GM21528 (cell line): ENCODE measurements at regions not wholly inside any gene's neighbourhood (a gene's known extent, or its start where the extent isn't known, plus 50 kb on each side); places are given as distances from the start of the nearest gene placed in this dataset.

Experiments used
- ATAC-seq: cut with Tn5 transposase; IDR thresholded peaks from one replicate; pipeline ENCODE4 v1.9.1; 2021; ENCODE audit warnings: mild to moderate bottlenecking, moderate library complexity; ENCODE audit not compliant: unreplicated experiment, low FRiP score

DNA sequence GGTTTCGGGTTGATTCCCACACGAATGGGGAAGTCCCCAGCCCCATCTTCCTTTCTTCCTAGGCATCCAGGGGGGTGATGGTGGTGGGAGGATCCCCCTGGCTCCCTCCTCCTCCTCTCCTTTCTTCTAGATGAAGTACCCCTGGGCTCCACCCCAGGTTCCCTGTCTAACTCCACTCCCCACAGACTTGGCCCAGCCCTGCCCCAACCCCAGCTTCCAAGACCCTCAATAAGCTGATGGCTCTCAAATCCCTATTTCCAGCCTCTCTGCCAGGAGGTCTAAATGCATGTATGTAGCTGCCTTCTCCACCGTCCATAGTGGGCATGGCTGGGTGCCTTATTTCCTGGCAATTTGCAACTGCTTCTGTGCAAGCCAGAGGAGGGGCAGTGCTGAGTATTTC, 383.7 kb downstream of the BCL11B start:
- ATAC-seq = no peak

DNA sequence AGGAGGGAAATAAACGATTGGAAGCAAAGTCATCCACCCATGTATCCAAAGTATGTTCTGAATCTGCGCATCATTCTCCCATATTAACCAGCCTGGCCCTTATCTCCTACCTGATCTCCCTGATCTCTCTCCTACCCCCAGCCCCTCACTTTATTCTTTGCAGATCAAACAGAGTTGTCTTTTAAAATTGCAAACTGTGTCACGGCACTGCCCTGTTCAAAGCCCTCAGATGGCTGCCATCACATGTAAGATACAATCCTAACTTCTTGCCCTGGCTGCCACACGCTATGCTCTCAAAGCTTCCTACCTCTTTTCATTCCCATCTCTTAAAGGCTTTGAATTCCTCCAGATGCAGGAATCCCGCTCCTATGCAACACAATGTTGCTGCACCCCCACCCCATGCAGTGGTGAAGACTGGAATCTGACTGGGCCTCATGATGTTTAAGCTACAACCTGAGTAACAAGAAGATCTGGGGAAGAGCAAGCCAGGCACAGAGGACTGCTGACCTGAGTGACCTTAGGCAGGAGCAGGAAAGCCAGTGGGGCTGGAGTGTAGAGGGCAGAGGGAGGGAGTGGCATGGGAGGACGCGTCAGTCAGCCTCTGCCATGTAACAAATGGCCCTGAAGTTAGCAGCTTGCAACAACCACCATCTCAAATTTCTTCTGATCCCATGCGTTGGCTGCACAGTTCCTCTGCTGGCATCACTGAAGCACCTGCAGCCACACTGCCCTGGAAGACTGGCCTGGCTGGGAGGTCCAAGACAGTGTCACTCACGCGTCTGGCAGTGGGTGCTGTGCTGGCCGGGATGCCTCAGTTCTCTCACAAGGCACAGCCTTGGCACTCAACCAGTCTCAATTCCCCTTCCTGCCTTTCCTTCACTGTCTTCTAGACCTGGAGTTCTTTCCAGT, 382.8 kb downstream of the BCL11B start:
- no peak for ATAC-seq

DNA sequence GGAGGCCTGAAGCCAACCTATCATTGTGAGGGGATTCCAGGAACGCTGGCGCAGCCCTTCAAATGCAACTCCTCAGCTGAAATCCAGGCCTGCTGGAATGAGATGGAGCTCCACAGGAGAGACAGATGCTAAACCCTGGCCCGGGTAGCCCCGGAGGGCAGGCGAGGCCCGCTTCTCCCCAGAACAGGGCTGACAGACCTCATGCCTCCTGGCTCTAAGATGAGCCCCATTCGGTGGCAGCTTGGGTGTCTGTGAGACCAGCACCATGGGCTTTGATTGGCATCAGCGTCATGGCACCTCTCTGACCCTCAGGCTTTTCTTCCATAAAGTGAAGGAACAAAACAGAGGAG, 382.2 kb downstream of the BCL11B start:
- ATAC-seq = no peak

DNA sequence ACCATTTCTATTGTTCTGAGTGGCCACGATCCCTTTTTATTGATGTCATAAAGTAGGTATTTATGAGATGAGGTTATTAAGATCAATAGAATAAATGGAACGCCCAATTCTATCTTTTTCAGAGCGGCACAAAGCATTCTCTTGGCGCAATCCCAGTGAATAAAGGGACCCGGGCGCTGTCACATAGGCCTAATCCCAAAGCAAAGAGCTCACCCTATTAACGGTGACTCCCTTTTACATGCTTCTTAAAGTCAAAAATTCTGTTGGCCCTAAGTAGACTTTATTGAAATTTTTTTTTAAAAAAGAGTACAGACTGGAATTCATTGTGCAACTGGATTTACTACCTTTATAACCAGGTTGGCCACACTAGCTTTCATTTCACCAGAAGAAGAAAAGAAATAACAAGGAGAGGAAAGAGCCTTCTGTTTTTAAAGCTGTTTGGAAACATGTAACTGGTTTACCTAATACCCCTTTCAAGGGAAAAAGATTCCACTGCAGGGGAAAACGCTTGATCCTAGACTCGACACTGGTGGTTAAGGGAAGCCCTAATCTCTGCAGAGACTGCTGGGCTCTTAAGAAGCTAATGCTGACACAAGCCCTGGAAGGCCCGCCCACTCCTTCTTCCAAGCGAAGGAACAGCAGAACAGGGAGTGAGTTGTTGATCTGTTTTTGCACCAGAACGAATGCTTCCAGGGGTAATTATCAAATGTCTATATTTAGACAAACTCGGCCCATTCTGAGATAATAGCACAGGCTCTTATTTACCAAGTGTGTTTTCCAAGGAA, 381.2 kb downstream of the BCL11B start:
- ATAC-seq = no peak

DNA sequence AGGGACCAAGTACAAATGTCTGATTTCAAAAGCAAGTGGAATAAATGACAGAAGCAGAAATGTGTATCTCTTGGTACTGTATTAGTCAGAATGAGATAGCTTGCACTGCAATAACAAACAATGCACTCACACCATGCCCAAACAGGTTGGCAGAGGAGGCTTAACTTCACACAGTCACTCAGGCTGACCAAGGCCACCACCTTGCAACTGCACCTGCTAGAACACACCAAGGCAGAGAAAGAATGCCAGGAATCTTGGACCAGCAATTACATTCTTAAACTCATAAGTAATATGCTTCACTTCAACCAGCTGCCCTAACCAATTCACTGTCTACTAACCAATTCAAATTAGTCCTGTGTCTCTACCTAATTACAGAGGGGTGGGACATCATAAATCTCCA, 378.3 kb downstream of the BCL11B start:
- no peak for ATAC-seq

DNA sequence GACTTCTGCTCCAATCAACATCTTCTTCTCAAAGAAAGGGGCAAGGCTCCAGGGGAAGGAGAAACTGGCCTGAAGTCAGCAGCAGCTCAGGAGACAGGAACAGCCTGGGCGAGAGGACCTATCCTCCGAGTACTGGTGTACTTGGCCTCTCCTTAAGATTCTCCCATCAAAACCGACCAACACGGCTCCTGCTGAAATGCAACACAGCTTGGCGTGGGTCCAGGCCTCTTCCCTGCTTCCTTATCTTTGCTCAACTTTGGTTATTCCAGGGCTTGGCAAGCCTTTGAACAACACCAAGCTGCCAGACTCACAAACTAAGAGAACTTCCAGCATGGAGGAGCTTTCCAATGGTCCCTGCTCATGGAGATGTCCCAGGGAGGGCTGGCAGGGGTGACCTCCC, 377.4 kb downstream of the BCL11B start:
- ATAC-seq = no peak

DNA sequence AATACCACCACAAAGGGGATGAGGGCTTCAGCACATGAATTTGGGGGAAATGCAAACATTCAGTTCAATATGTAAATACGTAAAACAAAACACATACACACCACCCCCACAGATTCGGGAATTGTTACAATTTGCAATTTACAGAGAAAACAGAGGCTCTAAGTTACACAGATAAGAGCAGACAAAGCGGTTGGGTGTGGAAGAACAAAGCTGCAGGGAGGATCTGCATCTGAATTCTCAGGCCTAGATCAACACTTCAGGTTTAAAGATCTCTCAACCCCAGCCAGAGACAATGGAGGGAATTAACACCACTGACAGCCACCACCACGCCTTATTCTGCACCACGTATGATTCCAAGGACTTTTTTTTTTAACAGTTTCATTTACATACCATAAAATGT, 375.5 kb downstream of the BCL11B start:
- ATAC-seq = no peak

DNA sequence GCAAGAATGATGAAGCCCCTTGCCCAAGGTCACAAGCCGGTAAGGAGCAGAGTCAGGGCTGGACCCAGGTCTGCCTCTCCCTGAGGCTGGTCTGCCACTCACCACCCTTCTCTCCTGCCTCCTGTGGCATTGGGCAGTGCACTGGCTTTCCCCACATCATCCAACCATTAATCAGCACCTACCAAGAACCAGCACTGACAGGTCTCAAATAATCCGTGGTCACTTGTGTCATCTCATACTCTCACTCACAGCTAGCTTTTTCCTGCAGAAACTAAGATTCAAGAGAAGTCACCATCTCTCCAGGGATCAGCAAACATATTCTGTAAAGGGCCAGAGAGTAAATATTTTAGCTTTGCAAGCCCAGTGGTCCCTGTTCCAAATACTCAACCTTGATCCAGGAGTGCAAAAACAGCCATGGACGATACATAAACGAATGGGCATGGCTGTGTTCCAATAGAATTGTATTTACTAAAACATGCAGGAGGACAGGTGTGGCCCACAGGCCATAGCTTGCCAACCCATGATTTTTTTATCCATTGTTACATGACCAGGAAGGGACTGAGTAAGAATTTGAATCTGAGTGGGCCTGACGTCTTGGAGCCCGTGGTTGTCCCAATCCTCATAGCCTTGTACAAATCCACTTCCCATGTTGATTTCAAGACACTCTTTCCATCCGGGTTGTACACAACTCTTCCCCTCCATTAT, 374.2 kb downstream of the BCL11B start:
- ATAC-seq = no peak

DNA sequence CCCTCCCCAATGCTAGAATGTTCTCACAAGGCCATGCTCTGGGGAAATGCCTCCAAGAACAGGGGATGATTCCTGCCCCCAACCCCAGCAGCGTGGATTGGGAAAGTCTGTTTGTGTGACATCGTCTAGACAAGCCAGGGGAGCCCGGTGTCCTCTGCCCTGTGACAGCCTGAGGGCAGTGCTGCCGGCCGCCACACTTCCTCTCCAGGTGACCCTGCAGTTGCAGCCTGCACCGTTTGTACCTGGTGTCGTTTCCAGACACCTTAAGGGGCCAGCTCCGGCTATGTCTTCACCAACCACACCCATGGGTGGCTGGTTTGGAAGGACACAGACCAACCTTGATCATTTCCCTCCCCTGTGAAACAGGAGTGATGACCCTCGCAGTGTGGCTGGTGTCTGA, 372.6 kb downstream of the BCL11B start:
- ATAC-seq = no peak

DNA sequence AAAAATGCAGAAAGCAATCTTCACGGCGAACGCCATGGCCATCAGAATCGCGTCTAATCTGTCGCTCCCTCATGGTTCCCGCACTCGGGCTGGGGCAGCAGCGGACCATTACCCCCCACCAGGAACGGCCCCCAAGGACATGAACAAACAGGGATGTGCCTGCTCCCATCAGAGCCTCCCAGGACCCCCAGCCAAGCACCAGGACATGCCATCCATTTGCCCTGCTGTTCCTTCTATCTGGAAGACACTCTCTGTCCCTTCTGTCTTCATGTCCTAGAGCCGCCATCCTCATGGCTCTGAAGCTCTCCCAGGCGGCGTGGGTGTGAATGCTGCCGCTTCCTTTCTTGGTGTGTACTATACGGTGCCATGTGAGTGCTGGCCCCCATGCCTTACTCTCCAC, 371.8 kb downstream of the BCL11B start:
- ATAC-seq = no peak

DNA sequence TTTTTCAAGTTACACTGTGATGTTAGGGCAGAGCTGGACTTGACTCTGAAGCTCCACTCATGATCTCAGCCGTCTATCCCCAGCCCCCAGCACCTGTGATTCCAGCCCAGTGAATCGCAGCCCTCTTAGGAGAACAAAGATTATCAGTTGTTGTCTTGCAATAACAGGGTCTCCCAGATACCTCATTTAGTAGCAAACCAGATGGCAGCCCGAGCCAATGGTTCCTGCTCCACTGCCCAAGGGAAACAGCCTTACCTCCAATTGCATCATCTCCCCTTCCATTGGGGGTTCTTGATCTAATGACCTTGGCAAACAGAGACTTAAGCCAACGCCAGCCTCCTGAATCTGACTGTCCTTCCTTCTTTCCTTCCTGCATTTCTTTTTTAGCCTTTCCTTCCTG, 371.2 kb downstream of the BCL11B start:
- ATAC-seq = no peak

DNA sequence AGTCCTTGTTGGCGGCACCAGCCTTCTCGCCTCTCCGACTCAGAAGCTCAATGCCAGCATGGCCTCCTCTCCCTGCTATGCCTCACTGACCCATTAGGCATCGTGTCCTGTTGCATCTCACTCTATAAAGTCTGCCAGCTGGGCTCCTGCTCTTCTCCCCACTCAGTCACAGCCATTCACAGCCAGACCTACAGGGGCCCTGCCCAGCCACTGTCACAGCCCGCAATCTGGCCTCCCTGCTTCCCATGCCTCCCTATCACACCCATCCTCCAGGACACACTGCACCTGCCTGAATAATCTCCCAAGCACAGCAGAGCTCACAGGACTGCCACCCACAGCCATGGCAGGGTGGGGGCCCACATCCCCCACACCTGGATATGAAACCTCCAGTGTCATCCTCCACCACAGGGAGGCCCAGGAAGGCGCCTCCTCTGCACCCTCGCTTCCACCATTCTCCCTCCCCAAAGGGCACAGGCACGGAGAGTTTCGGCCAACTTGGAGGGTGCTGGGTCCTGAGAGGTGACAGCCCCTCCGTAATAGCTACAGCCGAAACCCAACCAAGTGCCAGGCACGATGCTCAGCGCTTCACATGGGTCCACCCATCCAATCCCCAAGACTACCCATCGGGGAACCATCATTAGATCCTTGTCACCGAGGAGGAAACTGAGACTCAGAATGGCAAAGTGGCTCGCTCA, 370.3 kb downstream of the BCL11B start:
- ATAC-seq = no peak

DNA sequence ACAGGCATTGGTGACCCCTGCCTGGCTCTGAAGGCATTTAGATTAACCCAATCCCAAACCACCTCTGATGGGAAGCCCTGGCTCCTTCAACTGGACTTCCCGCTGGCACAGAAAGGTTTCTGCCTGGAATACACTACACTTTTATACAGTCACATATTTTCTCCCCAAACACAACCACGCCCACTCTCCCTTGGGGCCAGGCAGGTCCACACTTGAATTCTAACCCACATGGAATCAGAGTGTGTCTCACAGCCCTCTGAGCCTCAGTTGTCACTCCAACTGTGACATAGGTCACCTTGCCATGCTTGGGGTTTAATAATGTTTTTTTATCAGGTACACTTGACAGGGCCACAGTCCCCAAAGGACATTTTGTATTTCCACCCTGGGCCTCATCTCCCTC, 368.6 kb downstream of the BCL11B start:
- ATAC-seq = no peak

DNA sequence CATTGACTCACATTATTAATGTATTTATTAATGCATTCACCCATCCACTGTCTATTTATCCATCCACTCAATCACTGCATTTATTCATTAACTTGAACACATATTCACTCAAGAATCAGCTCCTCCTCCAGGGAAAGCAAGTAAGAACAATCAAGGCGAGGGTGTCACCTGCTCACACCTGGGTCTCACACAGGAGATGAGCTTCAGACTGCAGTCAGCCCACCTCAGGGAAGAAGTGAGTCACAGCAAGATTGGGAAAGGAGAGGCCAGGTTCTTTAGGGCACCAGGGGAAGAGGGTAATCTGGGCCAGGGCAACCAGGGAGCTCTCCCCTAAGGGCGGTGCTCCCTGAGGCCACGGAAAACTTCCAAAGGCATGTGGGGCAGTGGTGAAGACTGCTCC, 367.3 kb downstream of the BCL11B start:
- ATAC-seq = no peak

DNA sequence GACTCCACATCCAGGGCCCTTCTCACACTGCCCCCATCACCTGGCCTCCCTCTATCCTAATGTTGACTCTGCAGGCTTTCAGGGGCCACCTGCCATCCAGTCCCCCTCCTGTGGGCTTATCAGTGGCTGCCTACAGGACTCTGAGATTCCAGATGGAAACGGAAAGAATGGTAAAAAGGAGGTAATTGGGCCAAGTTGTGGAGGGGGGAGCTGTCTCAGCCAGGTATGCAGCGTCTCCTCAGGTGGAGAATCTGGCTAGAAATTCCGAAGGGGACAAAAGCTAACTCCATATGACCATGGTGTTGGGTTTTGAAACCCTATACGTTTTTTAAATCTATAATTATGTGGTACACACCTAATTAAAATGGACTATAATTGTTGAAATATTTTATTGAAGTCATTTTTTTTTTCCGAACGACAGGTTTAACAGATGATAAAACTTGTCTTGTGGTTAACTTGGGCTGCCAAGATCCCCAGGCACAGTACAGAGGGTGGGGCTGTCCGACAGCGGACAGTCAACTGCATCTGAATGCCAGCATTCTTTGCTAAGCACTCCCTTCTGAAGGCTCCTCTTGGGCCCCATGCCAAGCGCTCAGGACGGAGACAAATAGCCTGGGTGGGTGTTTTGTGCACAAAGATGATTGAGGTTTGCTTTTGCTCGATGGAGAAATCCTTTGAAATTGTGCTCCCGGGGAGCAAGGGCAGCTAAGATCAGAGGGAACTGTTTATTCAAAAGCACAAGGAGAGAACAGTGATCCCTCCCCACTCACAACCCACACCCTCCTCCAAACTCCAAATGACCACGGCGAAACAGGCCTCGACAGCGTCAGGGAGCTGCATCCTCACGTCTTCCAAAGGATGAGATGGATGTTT, 365.6 kb downstream of the BCL11B start:
- no peak for ATAC-seq

DNA sequence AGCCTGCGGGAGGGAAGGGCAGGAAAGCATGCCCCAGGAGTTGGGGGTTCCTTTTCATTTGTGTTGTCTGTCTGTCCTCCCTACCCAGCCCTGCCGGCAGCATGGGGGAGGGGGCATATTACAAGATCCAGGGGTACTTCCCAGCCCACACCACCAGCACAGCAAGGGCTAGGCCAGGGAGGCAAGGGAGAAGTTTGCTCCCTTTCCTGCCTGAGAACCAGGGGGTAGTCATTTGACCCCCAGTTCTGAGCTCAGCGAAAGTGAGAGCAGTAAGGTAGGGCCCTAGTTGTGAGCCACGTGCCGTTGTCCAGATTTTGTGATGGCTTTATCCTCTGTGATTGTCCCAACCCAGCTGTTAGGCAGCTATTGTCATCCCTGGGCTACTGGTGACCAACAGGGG, 364.7 kb downstream of the BCL11B start:
- ATAC-seq = no peak

DNA sequence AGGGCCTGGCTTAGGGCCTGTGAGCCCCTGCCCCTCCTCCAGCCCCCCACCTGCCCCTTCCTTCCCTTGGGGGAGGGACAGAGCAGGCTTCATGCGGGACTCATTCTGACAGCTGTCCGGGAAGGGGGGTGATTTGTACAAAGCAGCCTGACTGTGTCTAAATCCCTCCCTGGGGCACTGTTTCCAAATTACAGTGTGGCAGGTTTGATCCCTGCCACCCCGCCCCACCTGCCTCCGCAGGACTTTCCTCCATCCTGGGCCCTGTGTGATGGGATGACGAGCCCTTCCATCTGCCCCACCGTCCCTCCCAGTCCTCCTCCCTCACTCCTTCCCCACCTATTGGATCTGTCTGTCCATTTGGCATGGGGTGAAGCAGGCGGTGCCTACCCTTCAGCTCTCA, 363.9 kb downstream of the BCL11B start:
- no peak for ATAC-seq

DNA sequence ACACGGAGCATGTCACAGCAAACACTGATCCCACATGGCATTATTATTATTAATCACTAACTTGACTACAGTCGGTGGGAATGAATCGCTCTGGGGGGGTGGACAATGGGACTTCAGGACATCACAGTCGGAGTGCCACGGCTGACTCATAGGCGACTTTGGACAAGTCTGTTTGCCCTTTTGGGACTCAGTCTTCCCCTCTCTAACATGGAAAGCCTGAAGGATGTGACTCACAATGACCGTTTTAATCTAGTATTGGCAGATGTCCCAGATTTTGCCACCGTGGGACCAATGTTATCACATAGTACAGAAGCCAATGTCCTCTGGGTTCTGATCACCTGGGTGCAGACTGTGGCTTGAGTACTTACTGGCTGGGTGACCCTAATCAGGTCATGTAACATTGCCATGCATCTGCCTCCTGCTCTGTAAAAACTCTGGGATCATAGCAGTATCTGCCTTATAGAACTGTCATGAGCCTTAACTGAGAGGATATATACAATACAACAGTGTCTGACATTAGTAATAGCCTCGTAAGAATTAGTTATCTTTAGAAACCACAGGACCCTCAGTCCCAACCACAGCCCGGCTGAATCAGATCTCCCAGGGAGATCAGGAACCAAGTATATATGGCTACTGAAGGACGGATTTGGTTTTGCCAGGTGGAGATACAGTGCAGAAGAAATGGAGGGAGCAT, 362.6 kb downstream of the BCL11B start:
- no peak for ATAC-seq

DNA sequence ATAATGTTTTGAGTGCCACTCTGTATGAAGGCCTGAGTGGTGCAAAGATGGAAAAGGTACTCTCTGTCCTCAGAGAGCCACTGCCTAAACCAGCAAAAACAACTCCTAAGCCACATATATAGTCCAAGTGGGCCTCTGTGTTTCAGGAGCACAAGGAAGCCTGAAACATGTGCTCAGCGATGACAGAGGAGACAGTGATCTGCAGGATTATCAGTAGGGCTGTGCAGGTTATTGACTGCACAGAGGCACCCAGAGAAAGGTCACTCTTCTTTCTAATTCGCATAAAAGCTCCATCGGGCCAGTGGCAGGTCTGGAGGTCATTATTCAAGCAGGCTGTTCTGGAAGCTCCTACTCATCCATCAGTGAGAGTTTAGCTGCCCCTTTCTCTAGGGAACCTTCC, 361.9 kb downstream of the BCL11B start:
- no peak for ATAC-seq
